Activated T-helper 2 cell treated with anti-CD3 and anti-CD28 coated beads, Interferon-gamma antibody, Interleukin-2, Interleukin-4, amounts not matched to agents 10 μg/mL and 5 μg/mL and 100 μg/mL, durations not matched to agents 14 hours and 24 hours and 36 hours (primary cell): ENCODE measurements at regions not wholly inside any gene's neighbourhood (a gene's known extent, or its start where the extent isn't known, plus 50 kb on each side); places are given as distances from the start of the nearest gene placed in this dataset.

ENCODE experiments used
- DNase-seq: peaks from one replicate; pipeline ENCODE4 v3.0.0; 2021; ENCODE audit warnings: low spot score
- H3K27ac Mint-ChIP-seq: one replicate; pipeline ENCODE4 v1.8.0; 2021; ENCODE audit warnings: mixed read lengths
- H3K27me3 Mint-ChIP-seq: one replicate; pipeline ENCODE4 v1.8.0; 2021; ENCODE audit warnings: low read depth, mixed read lengths
- H3K36me3 Mint-ChIP-seq: one replicate; pipeline ENCODE4 v1.8.0; 2021; ENCODE audit warnings: low read depth, mixed read lengths
- H3K4me1 Mint-ChIP-seq: one replicate; pipeline ENCODE4 v1.8.0; 2021; ENCODE audit warnings: low read depth, mixed read lengths
- H3K4me3 Mint-ChIP-seq: one replicate; pipeline ENCODE4 v1.8.0; 2021; ENCODE audit warnings: low read depth, mild to moderate bottlenecking, moderate library complexity, mixed read lengths
- H3K9me3 Mint-ChIP-seq: one replicate; pipeline ENCODE4 v1.8.0; 2021; ENCODE audit warnings: mixed read lengths
- intact Hi-C: fragments of 100-400 bp; cut with micrococcal nuclease; formaldehyde crosslinking; loops from one replicate; pipeline ENCODE4 v1.15.1; 2023

GRCh38 chr15:47404877-47405276 is 312.4 kb upstream of the SEMA6D start:
- intact Hi-C loops = no loop called here
- Mint-ChIP-seq H3K4me3 (no peak overlapping the region), H3K4me1 (no peaks in the 10 kb centered on the region), H3K27me3 (no peaks in the 10 kb centered on the region), H3K27ac (no peak overlapping the region), H3K9me3 (no peaks in the 10 kb centered on the region), H3K36me3 (no peaks in the 10 kb centered on the region)
- no peak for DNase-seq

DNA sequence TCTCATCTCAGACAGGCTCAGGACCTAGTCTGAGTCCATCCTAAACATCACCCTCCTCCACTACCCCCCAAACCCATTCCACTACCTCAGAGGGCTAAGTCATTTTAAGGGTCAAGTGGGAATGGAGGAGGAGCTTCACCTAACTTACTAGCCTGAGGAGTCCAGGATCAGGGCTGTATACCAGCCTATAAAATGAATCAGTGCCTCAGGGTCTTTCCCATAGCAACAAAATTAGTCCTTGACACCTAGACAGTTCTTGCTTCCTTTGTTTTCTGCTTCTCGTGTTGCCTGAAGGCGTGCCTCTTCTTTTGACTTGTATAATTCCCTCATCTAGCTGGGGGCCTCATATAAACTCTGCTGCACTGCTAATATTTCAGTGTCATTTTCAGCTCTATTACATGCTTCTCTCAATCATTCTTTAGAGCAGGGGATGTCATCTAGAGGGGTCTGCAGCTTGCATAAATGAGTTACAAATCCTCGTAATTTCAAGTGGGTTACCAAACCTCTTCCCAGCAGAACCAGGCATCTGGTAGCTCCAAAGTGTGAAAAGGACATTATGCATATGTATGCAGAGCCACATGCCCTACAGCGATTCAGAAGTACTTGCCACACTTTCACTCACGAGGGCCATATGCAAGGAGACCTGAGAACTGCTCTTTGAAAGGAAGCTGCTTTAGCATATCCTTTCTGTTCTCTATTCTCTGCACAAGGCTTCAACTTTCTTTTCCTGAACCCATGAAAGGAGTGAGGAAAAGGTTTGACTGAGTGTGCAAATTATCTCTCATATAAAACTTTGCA is 311.7 kb upstream of the SEMA6D start:
- Mint-ChIP-seq H3K27ac (no peak overlapping the region), H3K27me3 (no peaks in the 10 kb centered on the region), H3K9me3 (no peaks in the 10 kb centered on the region), H3K36me3 (no peaks in the 10 kb centered on the region), H3K4me3 (no peak overlapping the region), H3K4me1 (no peaks in the 10 kb centered on the region)
- intact Hi-C loops = no loop called here
- DNase-seq = no peak

DNA sequence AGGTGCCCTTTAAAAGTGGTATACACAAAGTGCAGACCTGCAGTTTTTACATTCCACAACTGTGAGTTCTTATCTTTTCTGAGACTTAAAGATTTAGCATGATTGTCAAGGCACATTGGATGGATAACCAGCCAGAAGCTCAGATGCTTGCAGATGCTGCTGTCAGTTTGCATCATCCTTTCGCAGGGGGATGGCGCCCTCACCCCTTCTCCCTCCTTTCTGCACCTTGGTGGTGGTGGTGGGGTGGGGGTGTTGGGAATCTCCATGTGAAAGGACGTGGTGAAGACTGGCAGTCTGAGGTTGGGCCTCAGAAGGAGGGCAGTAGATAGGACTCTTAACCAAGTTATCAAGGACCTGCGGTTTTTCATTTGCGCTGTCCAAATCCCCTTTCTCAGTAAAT is 309.6 kb upstream of the SEMA6D start:
- peaks cover 3% of the 10 kb centered on the region for H3K9me3 Mint-ChIP-seq
- H3K4me3 Mint-ChIP-seq = no peak overlapping the region
- no peaks in the 10 kb centered on the region for H3K4me1 Mint-ChIP-seq
- no peaks in the 10 kb centered on the region for H3K27me3 Mint-ChIP-seq
- intact Hi-C loops = no loop called here
- no peaks in the 10 kb centered on the region for H3K36me3 Mint-ChIP-seq
- no peak for DNase-seq
- no peak overlapping the region for H3K27ac Mint-ChIP-seq

- Mint-ChIP-seq H3K36me3 (no peaks in the 10 kb centered on the region), H3K9me3 (peaks cover 5% of the 10 kb centered on the region), H3K27me3 (no peaks in the 10 kb centered on the region), H3K4me3 (no peak overlapping the region), H3K4me1 (no peaks in the 10 kb centered on the region), H3K27ac (no peak overlapping the region)
- intact Hi-C loops = no loop called here
- no peak for DNase-seq
These were observed 308.3 kb upstream of the SEMA6D start for GRCh38 chr15:47409038-47409437.

GRCh38 chr15:47409600-47409999 is 307.7 kb upstream of the SEMA6D start:
- no peak overlapping the region for H3K27ac Mint-ChIP-seq
- no peaks in the 10 kb centered on the region for H3K4me1 Mint-ChIP-seq
- intact Hi-C loops = no loop called here
- H3K4me3 Mint-ChIP-seq = no peak overlapping the region
- no peak for DNase-seq
- H3K36me3 Mint-ChIP-seq = no peaks in the 10 kb centered on the region
- H3K27me3 Mint-ChIP-seq = no peaks in the 10 kb centered on the region
- peaks cover 5% of the 10 kb centered on the region for H3K9me3 Mint-ChIP-seq

DNA sequence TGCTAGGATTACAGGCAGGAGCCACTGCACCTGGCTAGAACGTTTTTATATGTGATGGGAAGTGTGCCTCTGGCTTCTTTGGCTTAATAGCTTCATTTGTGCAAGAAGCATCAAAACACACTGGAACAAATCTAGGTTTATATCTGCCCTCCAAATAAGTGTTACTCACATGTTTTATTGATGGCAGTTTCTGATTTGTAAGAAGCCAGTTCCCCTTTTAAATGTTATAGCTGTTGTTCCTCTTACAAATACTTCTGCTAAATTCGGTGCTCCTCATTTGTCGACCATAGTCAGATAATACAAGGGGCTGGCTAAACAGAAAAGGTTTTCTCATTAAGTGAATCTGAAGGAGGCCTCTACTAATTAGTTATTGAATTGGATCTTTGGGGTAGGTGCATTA is 307.1 kb upstream of the SEMA6D start:
- Mint-ChIP-seq H3K4me3 (no peak overlapping the region), H3K36me3 (no peaks in the 10 kb centered on the region), H3K27me3 (no peaks in the 10 kb centered on the region), H3K27ac (no peak overlapping the region), H3K9me3 (peaks cover 5% of the 10 kb centered on the region), H3K4me1 (no peaks in the 10 kb centered on the region)
- no peak for DNase-seq
- intact Hi-C loops = no loop called here

- no peaks in the 10 kb centered on the region for H3K27me3 Mint-ChIP-seq
- H3K36me3 Mint-ChIP-seq = no peaks in the 10 kb centered on the region
- DNase-seq = no peak
- H3K9me3 Mint-ChIP-seq = peaks cover 5% of the 10 kb centered on the region
- H3K4me1 Mint-ChIP-seq = no peaks in the 10 kb centered on the region
- H3K4me3 Mint-ChIP-seq = no peak overlapping the region
- H3K27ac Mint-ChIP-seq = no peak overlapping the region
- intact Hi-C loops = no loop called here
These were observed 305.6 kb upstream of the SEMA6D start for GRCh38 chr15:47411733-47412132.

DNA sequence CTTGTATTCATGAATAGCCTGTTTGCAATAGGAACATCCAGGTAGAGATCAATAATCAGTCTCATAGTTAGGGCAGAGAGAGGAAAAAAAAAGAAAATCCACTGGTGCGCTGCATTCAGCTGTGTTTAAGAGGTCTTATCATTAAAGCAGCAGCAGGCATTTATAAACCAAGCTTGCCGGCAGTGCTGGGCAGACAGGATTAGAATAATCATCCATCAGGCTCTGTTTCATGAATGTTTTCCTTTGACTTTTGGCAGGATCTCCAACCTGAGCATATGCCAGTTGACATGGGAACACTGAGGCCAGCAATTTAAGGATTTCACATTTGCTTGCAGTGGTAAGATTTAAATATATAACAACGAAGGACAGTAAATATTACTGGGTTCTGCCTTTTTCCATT is 305.2 kb upstream of the SEMA6D start:
- Mint-ChIP-seq H3K9me3 (peaks cover 5% of the 10 kb centered on the region), H3K27ac (no peak overlapping the region), H3K4me3 (no peak overlapping the region), H3K36me3 (no peaks in the 10 kb centered on the region), H3K27me3 (no peaks in the 10 kb centered on the region), H3K4me1 (no peaks in the 10 kb centered on the region)
- intact Hi-C loops = no loop called here
- DNase-seq = no peak

DNA sequence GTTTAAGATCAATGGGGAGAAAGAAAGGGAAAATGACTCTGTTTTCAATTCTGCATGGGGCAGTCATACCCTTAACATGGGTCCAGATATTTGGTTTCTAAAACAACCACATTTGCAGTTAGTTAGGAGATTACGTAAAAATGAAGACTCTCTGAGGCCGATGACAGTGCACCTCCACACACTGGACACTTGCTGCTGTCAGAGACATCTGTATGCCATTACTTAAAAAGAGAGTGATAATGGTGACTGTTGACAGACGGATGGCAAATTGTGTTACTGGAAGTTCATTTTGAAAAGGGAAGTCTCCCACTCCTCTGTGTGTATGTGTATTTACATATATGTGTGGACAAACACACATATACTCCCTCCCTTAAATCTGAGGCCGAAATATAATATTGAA is 304.5 kb upstream of the SEMA6D start:
- H3K27ac Mint-ChIP-seq = no peak overlapping the region
- H3K4me3 Mint-ChIP-seq = no peak overlapping the region
- DNase-seq = no peak
- no peaks in the 10 kb centered on the region for H3K27me3 Mint-ChIP-seq
- intact Hi-C loops = no loop called here
- H3K4me1 Mint-ChIP-seq = no peaks in the 10 kb centered on the region
- H3K36me3 Mint-ChIP-seq = no peaks in the 10 kb centered on the region
- peaks cover 5% of the 10 kb centered on the region for H3K9me3 Mint-ChIP-seq

- H3K27me3 Mint-ChIP-seq = no peaks in the 10 kb centered on the region
- no peak overlapping the region for H3K27ac Mint-ChIP-seq
- intact Hi-C loops = no loop called here
- H3K4me3 Mint-ChIP-seq = no peak overlapping the region
- no peaks in the 10 kb centered on the region for H3K36me3 Mint-ChIP-seq
- DNase-seq = no peak
- peaks cover 5% of the 10 kb centered on the region for H3K9me3 Mint-ChIP-seq
- no peaks in the 10 kb centered on the region for H3K4me1 Mint-ChIP-seq
These were observed 303.1 kb upstream of the SEMA6D start for GRCh38 chr15:47414207-47414606.

DNA sequence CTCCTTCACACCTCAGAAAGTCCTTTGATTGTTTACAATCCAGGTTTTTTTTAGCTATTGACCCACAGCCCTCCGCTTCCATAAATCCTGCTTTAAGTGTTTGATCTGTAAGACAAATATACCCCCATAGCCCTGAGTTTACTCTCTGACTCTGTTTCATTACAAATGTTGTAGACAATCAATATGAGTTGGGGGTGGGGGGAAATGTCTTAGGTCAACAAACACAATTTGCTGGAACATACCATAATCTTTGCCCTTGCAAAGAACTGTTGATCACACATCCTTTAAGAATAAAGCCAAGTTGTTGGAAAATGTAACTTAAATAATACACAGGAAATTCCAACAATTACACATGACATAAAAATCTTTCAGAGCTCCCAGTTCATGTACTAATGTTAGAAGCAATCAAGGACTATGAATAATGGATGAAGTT is 301.8 kb upstream of the SEMA6D start:
- DNase-seq = no peak
- intact Hi-C loops = no loop called here
- H3K4me3 Mint-ChIP-seq = no peak overlapping the region
- H3K36me3 Mint-ChIP-seq = no peaks in the 10 kb centered on the region
- no peak overlapping the region for H3K27ac Mint-ChIP-seq
- no peaks in the 10 kb centered on the region for H3K4me1 Mint-ChIP-seq
- no peaks in the 10 kb centered on the region for H3K27me3 Mint-ChIP-seq
- H3K9me3 Mint-ChIP-seq = peaks cover 5% of the 10 kb centered on the region

- Mint-ChIP-seq H3K27ac (no peak overlapping the region), H3K4me1 (no peaks in the 10 kb centered on the region), H3K36me3 (no peaks in the 10 kb centered on the region), H3K27me3 (no peaks in the 10 kb centered on the region), H3K4me3 (no peak overlapping the region), H3K9me3 (no peaks in the 10 kb centered on the region)
- intact Hi-C loops = no loop called here
- DNase-seq = no peak
These were observed 294.2 kb upstream of the SEMA6D start for GRCh38 chr15:47422881-47423665.

DNA sequence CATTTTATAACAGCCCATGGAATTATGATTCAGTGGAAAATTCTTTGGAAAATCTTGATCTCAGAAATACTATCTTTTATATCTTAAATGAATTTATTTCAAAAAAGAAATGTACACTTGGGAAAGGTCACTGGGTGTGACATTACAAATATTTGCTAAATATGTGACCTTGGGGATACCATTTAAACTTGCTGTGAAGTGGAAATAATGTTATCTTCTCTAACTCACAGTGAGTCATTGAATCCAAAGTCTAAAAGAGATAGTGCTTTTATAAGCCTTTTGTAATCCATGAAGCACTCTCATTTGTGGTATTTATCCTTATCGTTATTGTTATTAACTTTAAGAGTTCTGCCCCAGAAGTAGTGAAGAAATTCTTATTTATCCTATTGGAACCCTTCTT is 289.8 kb upstream of the SEMA6D start:
- H3K27me3 Mint-ChIP-seq = no peaks in the 10 kb centered on the region
- no peak overlapping the region for H3K4me3 Mint-ChIP-seq
- no peaks in the 10 kb centered on the region for H3K9me3 Mint-ChIP-seq
- H3K27ac Mint-ChIP-seq = no peak overlapping the region
- H3K4me1 Mint-ChIP-seq = no peaks in the 10 kb centered on the region
- no peaks in the 10 kb centered on the region for H3K36me3 Mint-ChIP-seq
- intact Hi-C loops = no loop called here
- DNase-seq = no peak
